Muscle layer of colon (tissue), 2 donors: ENCODE measurements at regions not wholly inside any gene's neighbourhood (a gene's known extent, or its start where the extent isn't known, plus 50 kb on each side); places are given as distances from the start of the nearest gene placed in this dataset.
"Not testable (repeated sequence)": the region's sequence is repeated elsewhere in the genome, so short reads cannot be mapped to it uniquely, and the experiment has no call there.

Experiments
- H3K27ac ChIP-seq: one replicate; pipeline ENCODE4 v1.7.0; 2013; ENCODE audit warnings: low read depth, mild to moderate bottlenecking, low read length, moderate library complexity
- H3K27me3 ChIP-seq, 2 donors: one replicate each; pipeline ENCODE4 v1.7.0; 2013; ENCODE audit warnings: low read length in 2 of 2, mild to moderate bottlenecking in 2 of 2; ENCODE audit not compliant: insufficient read depth in 2 of 2, control insufficient read depth in 1 of 2
- H3K36me3 ChIP-seq: one replicate; pipeline ENCODE4 v1.7.0; 2013; ENCODE audit warnings: mild to moderate bottlenecking, low read length; ENCODE audit not compliant: insufficient read depth
- H3K4me1 ChIP-seq: one replicate; pipeline ENCODE4 v1.7.0; 2013; ENCODE audit warnings: mild to moderate bottlenecking, low read length; ENCODE audit not compliant: insufficient read depth
- H3K4me3 ChIP-seq, 2 donors: one replicate each; pipeline ENCODE4 v1.7.0; 2013; ENCODE audit warnings: low read length in 2 of 2, low read depth in 1 of 2, mild to moderate bottlenecking in 1 of 2, moderate library complexity in 1 of 2
- H3K9ac ChIP-seq: one replicate; pipeline ENCODE4 v1.7.0; 2013; ENCODE audit warnings: low read length
- H3K9me3 ChIP-seq: one replicate; pipeline ENCODE4 v1.7.0; 2013; ENCODE audit warnings: mild to moderate bottlenecking, low read length
- donor health status: abdominal sarcoma.
- donor health status: Adenocarcinoma of cecum.

- H3K36me3 ChIP-seq: no peaks in the 10 kb centered on the region
- no peaks in the 10 kb centered on the region for H3K27me3 ChIP-seq
- H3K9ac ChIP-seq: no peak overlapping the region
- H3K9me3 ChIP-seq: no peaks in the 10 kb centered on the region
- no peaks in the 10 kb centered on the region for H3K4me1 ChIP-seq
- no peak overlapping the region for H3K4me3 ChIP-seq
- no peak overlapping the region for H3K27ac ChIP-seq
These were observed 339.8 kb downstream of the HTR1B start for GRCh38 chr6:77123527-77123926.

- Histone ChIP-seq H3K4me3 (no peak overlapping the region), H3K27me3 (no peaks in the 10 kb centered on the region), H3K9ac (no peak overlapping the region), H3K9me3 (no peaks in the 10 kb centered on the region), H3K36me3 (no peaks in the 10 kb centered on the region), H3K4me1 (no peaks in the 10 kb centered on the region), H3K27ac (no peak overlapping the region)
These were observed 356.3 kb downstream of the HTR1B start for GRCh38 chr6:77106992-77107391.

DNA sequence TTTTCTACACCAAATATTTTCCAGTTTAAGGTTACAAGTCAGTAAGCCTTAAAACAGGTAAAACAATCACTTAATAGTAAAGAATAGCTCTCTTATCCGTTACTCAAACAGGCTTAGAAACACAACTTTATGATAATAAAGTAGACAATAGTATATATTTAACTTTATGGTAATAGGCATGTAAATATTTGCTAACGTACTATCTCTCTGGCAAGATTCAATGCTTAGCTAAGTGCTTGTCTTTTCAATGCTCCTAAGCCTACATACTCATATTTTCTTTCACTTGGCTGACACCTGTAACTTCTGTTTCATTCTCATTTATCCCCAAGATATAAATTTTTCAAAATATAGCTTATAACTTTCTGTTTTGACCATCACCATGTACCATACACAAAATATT lies 358.2 kb downstream of the HTR1B start:
- Histone ChIP-seq H3K4me1 (no peaks in the 10 kb centered on the region), H3K9me3 (no peaks in the 10 kb centered on the region), H3K27me3 (no peaks in the 10 kb centered on the region), H3K4me3 (no peak overlapping the region), H3K36me3 (no peaks in the 10 kb centered on the region), H3K9ac (no peak overlapping the region), H3K27ac (no peak overlapping the region)

DNA sequence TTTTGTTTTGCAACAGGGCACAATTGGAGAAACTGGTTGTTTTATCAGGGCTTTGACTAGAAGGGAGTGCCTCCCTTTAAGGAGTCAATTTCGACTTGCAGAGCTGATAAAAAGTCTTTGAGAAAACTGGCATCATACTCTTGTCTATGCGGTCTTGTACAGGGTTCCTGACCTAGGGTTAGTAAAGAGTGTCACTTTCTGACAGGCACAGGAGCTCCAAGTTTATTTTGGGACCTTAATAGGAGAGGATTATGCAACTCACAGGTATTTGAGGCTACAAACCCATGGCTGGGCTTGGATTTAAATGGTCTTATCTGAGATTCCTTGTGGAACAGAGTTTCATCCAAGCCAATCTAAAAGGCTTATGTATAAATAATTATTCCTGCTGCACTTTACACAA lies 365.4 kb downstream of the HTR1B start:
- Histone ChIP-seq H3K4me3 (no peak overlapping the region), H3K9ac (no peak overlapping the region), H3K27me3 (no peaks in the 10 kb centered on the region), H3K9me3 (no peaks in the 10 kb centered on the region), H3K4me1 (no peaks in the 10 kb centered on the region), H3K36me3 (no peaks in the 10 kb centered on the region), H3K27ac (no peak overlapping the region)

GRCh38 chr6:77095936-77096627 lies 367.2 kb downstream of the HTR1B start:
- no peaks in the 10 kb centered on the region for H3K36me3 ChIP-seq
- H3K27ac ChIP-seq: no peak overlapping the region
- H3K4me3 ChIP-seq: no peak overlapping the region
- no peaks in the 10 kb centered on the region for H3K27me3 ChIP-seq
- H3K4me1 ChIP-seq: no peaks in the 10 kb centered on the region
- no peaks in the 10 kb centered on the region for H3K9me3 ChIP-seq
- H3K9ac ChIP-seq: no peak overlapping the region

DNA sequence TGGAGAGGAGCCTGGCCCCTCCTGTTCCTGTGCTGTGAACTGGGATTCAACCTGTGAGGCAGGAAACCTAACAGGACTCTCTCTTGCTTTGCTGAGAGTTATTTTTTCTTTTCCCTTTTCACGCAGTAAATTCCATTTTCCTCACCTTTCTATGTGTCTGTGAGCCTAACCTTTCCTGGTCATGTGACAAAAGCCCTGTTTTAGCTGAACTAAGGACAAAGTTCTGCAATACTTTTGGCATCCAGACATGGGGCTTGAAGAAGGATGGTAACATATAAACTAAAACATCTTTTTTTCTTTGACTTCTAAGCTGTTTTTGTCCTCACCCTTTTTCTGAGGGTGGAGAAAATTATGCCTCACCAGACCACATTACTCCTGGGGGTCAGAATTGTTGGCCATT lies 368.5 kb downstream of the HTR1B start:
- H3K36me3 ChIP-seq: no peaks in the 10 kb centered on the region
- H3K27me3 ChIP-seq: no peaks in the 10 kb centered on the region
- H3K27ac ChIP-seq: no peak overlapping the region
- no peaks in the 10 kb centered on the region for H3K4me1 ChIP-seq
- H3K9ac ChIP-seq: no peak overlapping the region
- no peaks in the 10 kb centered on the region for H3K9me3 ChIP-seq
- no peak overlapping the region for H3K4me3 ChIP-seq

DNA sequence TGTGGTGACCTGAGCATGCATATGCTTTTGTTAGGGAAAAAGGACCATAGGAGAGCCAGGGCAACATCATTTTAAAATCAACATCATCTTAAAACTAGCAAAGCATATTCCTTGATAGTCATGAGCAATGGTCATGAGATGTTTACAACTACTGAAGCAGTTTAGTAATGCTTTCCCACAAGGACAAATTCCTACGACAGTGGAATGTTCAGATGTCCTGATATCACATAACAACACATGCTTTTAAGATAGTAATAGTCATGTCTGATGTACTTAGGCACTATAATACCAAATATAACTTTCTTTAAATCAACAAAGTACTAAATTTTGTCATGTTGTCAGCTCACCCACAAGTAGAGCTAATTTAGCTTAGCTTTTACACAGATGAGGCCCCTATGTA lies 370.3 kb downstream of the HTR1B start:
- Histone ChIP-seq H3K4me3 (no peak overlapping the region), H3K4me1 (no peaks in the 10 kb centered on the region), H3K36me3 (no peaks in the 10 kb centered on the region)

DNA sequence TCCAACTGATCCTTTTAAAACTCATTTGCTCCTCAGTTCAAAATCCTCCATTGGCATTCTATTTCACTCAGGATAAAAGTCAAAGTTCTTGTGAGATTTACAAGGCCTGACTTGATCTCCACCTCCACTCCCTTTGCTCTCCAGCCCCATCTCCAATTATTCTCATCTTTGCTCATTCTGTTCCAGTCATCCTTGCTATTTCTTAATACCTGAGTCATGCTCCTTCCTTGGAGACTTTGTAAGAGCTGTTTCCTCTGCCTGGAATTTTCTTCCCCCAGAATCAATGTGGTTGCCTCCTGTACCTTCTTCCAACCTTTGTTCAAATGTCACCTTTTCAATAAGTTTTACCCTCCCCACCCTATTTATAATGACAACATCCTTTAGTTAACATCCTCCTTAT lies 373.5 kb downstream of the HTR1B start:
- H3K9me3 ChIP-seq: no peaks in the 10 kb centered on the region
- no peaks in the 10 kb centered on the region for H3K4me1 ChIP-seq
- H3K27me3 ChIP-seq: no peaks in the 10 kb centered on the region
- H3K27ac ChIP-seq: no peak overlapping the region
- H3K9ac ChIP-seq: no peak overlapping the region
- H3K36me3 ChIP-seq: no peaks in the 10 kb centered on the region
- no peak overlapping the region for H3K4me3 ChIP-seq

More for the DNA sequence above, 370.3 kb downstream of the HTR1B start:
- Histone ChIP-seq H3K9me3 (no peaks in the 10 kb centered on the region), H3K9ac (no peak overlapping the region), H3K27ac (no peak overlapping the region), H3K27me3 (no peaks in the 10 kb centered on the region)

GRCh38 chr6:77087794-77088318 lies 375.4 kb downstream of the HTR1B start:
- H3K36me3 ChIP-seq, H3K4me1 ChIP-seq, H3K27me3 ChIP-seq, H3K27ac ChIP-seq, H3K9me3 ChIP-seq, H3K4me3 ChIP-seq, H3K9ac ChIP-seq: not testable (repeated sequence)

DNA sequence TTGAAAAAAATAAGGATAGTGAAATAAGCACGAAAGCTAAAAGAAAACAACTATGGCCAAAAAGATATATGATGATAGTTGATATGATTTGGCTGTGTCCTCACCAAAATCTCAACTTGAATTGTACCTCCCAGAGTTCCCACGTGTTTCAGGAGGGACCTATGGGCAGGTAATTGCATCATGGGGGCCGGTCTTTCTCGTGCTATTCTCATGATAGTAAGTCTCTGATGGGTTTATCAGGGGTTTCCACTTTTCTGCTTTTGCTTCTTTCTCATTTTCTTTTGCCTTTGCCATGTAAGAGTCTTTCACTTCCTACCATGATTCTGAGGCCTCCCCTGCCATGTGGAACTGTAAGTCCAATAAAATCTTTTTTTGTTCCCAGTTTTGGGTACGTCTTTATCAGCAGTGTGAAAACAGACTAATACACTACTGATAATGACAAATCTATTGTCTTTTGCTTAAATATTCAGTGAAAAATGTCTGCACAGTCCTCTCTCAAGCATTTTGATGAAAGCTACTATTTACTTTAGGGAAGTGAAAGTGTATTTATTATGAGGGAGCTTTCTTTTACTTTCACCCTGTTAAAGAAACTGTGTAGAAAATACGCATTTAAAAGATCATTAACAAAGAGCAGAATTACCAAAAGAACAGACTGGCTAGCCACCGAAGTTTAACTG lies 389.1 kb downstream of the HTR1B start:
- H3K27ac ChIP-seq: no peak overlapping the region

GRCh38 chr6:77073410-77073760 lies 389.9 kb downstream of the HTR1B start:
- no peaks in the 10 kb centered on the region for H3K9me3 ChIP-seq
- no peaks in the 10 kb centered on the region for H3K36me3 ChIP-seq
- H3K9ac ChIP-seq: no peak overlapping the region
- no peaks in the 10 kb centered on the region for H3K27me3 ChIP-seq
- H3K4me3 ChIP-seq: no peak overlapping the region
- H3K27ac ChIP-seq: no peak overlapping the region
- no peaks in the 10 kb centered on the region for H3K4me1 ChIP-seq

More for the DNA sequence above, 389.1 kb downstream of the HTR1B start:
- no peaks in the 10 kb centered on the region for H3K27me3 ChIP-seq
- H3K4me3 ChIP-seq: no peak overlapping the region
- H3K9me3 ChIP-seq: no peaks in the 10 kb centered on the region
- no peaks in the 10 kb centered on the region for H3K36me3 ChIP-seq
- H3K9ac ChIP-seq: no peak overlapping the region
- H3K4me1 ChIP-seq: no peaks in the 10 kb centered on the region
